SK-N-SH (cell line): ENCODE measurements at regions not wholly inside any gene's neighbourhood (a gene's known extent, or its start where the extent isn't known, plus 50 kb on each side); places are given as distances from the start of the nearest gene placed in this dataset.

Experiments used
- CTCF ChIA-PET: fragments of 300-600, 350-600 bp; formaldehyde crosslinking; extraction: SDS; loops from one replicate; lab custom pipeline; 2021; lab: Yijun Ruan, JAX
- POLR2A ChIA-PET: fragments of 350-600 bp; sonication (Branson Sonifier 250); formaldehyde crosslinking; extraction: SDS; loops from one replicate; lab custom pipeline; 2020; ENCODE audit warnings: antibody characterized with exemption, inconsistent platforms; lab: Yijun Ruan, JAX
- DNase-seq: peaks from one replicate; pipeline ENCODE4 v3.0.0; 2012
- H2AFZ ChIP-seq: fragments of 200-600 bp; sonication (generic); 2 replicates; pipeline ENCODE4 v1.8.1; 2016; ENCODE audit warnings: antibody characterized with exemption, mild to moderate bottlenecking, low read depth
- H3F3A ChIP-seq: fragments of 200-600 bp; sonication (generic); replicated peaks from 2 replicates; pipeline ENCODE3; 2016; ENCODE audit warnings: antibody characterized with exemption, mild to moderate bottlenecking; ENCODE audit not compliant: insufficient read depth
- H3K27ac ChIP-seq, 2 experiments: fragments of 200-500 bp in 1 of 2; fragments of 200-600 bp in 1 of 2; sonication (Bioruptor generic) in 1 of 2; sonication (generic), shearing (Covaris generic) in 1 of 2; 2 replicates each; pipeline versions ENCODE4 v1.5.1 to v1.6.1; 2014 to 2016; ENCODE audit warnings: low read depth in 2 of 2, inconsistent platforms in 1 of 2, low read length in 1 of 2, mild to moderate bottlenecking in 1 of 2, mixed read lengths in 1 of 2
- H3K27me3 ChIP-seq: fragments of 200-600 bp; sonication (generic), shearing (Covaris generic); 2 replicates; pipeline ENCODE4 v1.6.1; 2016; ENCODE audit warnings: mixed run types; ENCODE audit not compliant: insufficient read depth
- H3K36me3 ChIP-seq, 2 experiments: fragments of 200-500 bp in 1 of 2; fragments of 200-600 bp in 1 of 2; sonication (Bioruptor generic) in 1 of 2; sonication (generic) in 1 of 2; replicated peaks in 1 of 2; 2 replicates each; pipeline versions ENCODE3 to v1.5.1; 2014 to 2016; ENCODE audit warnings: low read length in 1 of 2, mild to moderate bottlenecking in 1 of 2; ENCODE audit not compliant: insufficient read depth in 2 of 2, control insufficient read depth in 1 of 2
- H3K4me1 ChIP-seq, 2 experiments: fragments of 200-500 bp in 1 of 2; fragments of 200-600 bp in 1 of 2; sonication (Bioruptor generic) in 1 of 2; sonication (generic), shearing (Covaris generic) in 1 of 2; 2 replicates each; pipeline versions ENCODE4 v1.5.1 to v1.6.1; 2014 to 2016; ENCODE audit warnings: low read depth in 1 of 2, low read length in 1 of 2, mixed run types in 1 of 2; ENCODE audit not compliant: insufficient read depth in 2 of 2, control insufficient read depth in 1 of 2
- H3K4me2 ChIP-seq: fragments of 200-600 bp; sonication (generic), shearing (Covaris generic); 2 replicates; pipeline ENCODE4 v1.6.1; 2017; ENCODE audit warnings: mixed run types
- H3K4me3 ChIP-seq, 2 experiments: fragments of 200-500 bp in 1 of 2; fragments of 200-600 bp in 1 of 2; sonication (Bioruptor generic) in 1 of 2; sonication (generic), shearing (Covaris generic) in 1 of 2; 2 replicates each; pipeline versions ENCODE4 v1.5.1 to v1.8.1; 2014 to 2016; ENCODE audit warnings: low read depth in 2 of 2, inconsistent platforms in 1 of 2, low read length in 1 of 2, mild to moderate bottlenecking in 1 of 2, mixed read lengths in 1 of 2, moderate library complexity in 1 of 2
- H3K79me2 ChIP-seq: fragments of 200-600 bp; sonication (generic); 2 replicates; pipeline ENCODE4 v1.8.1; 2017; ENCODE audit warnings: mild to moderate bottlenecking; ENCODE audit not compliant: insufficient read depth
- H3K9ac ChIP-seq: fragments of 200-600 bp; sonication (generic); 2 replicates; pipeline ENCODE4 v1.6.1; 2017; ENCODE audit warnings: mixed run types
- H3K9me2 ChIP-seq: fragments of 200-600 bp; sonication (generic); 2 replicates; pipeline ENCODE4 v1.6.1; 2017; ENCODE audit warnings: mixed run types
- H3K9me3 ChIP-seq: fragments of 200-600 bp; sonication (generic); 2 replicates; pipeline ENCODE4 v1.6.1; 2017; ENCODE audit warnings: mixed run types, mild to moderate bottlenecking, moderate library complexity
- H4K20me1 ChIP-seq: fragments of 200-600 bp; sonication (generic); 2 replicates; pipeline ENCODE4 v1.6.1; 2017; ENCODE audit warnings: mild to moderate bottlenecking, mixed run types; ENCODE audit not compliant: insufficient read depth
- CHD2 ChIP-seq: fragments of 150-350 bp; IDR thresholded peaks from 2 replicates; pipeline ENCODE4 v1.6.1; 2018; ENCODE audit warnings: low read length; ENCODE audit not compliant: partially characterized antibody
- ELF1 ChIP-seq: IDR thresholded peaks from 2 replicates; pipeline ENCODE4 v1.4.0; 2012
- EP300 ChIP-seq, 2 experiments: IDR thresholded peaks; 2 replicates each; pipeline versions ENCODE4 v1.4.0 to v1.6.1; 2012; ENCODE audit warnings: borderline replicate concordance in 1 of 2, low read depth in 1 of 2, low read length in 1 of 2
- EZH2phosphoT487 ChIP-seq: fragments of 200-600 bp; sonication (generic); IDR thresholded peaks from 2 replicates; pipeline ENCODE4 v1.6.1; 2017; ENCODE audit warnings: low read depth, mixed run types, mild to moderate bottlenecking, antibody characterized with exemption, moderate library complexity, borderline replicate concordance
- FOSL2 ChIP-seq: IDR thresholded peaks from 2 replicates; pipeline ENCODE4 v1.4.0; 2012; ENCODE audit warnings: low read depth, mild to moderate bottlenecking, moderate library complexity, borderline replicate concordance
- FOXJ3 ChIP-seq: sonication (generic); formaldehyde crosslinking; IDR thresholded peaks from 2 replicates; pipeline ENCODE4 v1.5.1; 2020; ENCODE audit warnings: mild to moderate bottlenecking, missing genetic modification reagents
- FOXM1 ChIP-seq: IDR thresholded peaks from 2 replicates; pipeline ENCODE4 v1.4.0; 2012; ENCODE audit warnings: low read depth, mild to moderate bottlenecking
- JUND ChIP-seq: IDR thresholded peaks from 2 replicates; pipeline ENCODE4 v1.4.0; 2012
- RFX5 ChIP-seq: IDR thresholded peaks from 2 replicates; pipeline ENCODE4 v1.6.1; 2012; ENCODE audit warnings: mild to moderate bottlenecking, improper control_type of control experiment, low read length
- TCF12 ChIP-seq: IDR thresholded peaks from 2 replicates; pipeline ENCODE4 v1.4.0; 2012
- TEAD4 ChIP-seq: IDR thresholded peaks from 2 replicates; pipeline ENCODE4 v1.4.0; 2012; ENCODE audit warnings: mild to moderate bottlenecking, borderline replicate concordance; ENCODE audit not compliant: insufficient read depth
- YY1 ChIP-seq: IDR thresholded peaks from 2 replicates; pipeline ENCODE4 v1.4.0; 2012; ENCODE audit warnings: low read depth, mild to moderate bottlenecking
- WGBS: methylation state at CpG from one replicate; pipeline ENCODE4 v1.1.6; 2017; ENCODE audit warnings: low lambda C conversion rate; 5-methylcytosine and 5-hydroxymethylcytosine counted together
- TF ChIP-seq, protein P1 (sequence below): IDR thresholded peaks from 2 replicates; pipeline ENCODE4 v1.6.1; 2012; ENCODE audit warnings: mild to moderate bottlenecking, low read depth, low read length, moderate library complexity
- TF ChIP-seq, protein P2 (sequence below): IDR thresholded peaks from 2 replicates; pipeline ENCODE4 v1.4.0; 2012; ENCODE audit warnings: low read depth
- TF ChIP-seq, protein P3 (sequence below): fragments of 150-350 bp; IDR thresholded peaks from 2 replicates; pipeline ENCODE4 v1.6.1; 2017; ENCODE audit warnings: antibody characterized with exemption, low read length, low read depth, borderline replicate concordance
- TF ChIP-seq, protein P4 (sequence below): IDR thresholded peaks from 2 replicates; pipeline ENCODE4; 2012

DNA sequence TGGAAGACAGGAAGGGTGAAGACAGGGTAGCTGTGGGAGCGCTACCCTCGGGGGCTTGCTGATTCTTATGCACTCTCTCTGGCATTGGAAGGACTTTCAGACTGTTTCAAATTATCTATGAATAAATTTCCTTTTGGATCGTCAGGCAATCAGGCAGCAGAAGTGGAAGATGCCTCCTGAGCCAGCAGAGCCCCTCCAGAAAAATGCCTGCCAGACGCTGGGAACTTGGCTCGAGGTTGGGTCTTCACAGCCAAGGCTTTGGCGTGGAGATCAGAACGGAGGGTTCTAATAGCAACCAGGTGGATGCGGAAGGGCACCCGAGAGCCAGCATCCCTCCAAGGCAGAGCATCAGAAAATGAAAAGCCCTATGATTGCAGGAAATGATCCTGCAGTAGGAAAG is 119.2 kb upstream of the RFLNA start:
- H3K9me2 ChIP-seq, result no peaks in the 10 kb centered on the region
- no peaks in the 10 kb centered on the region for H3F3A ChIP-seq
- peaks cover 0 to 7% of the 10 kb centered on the region in 2 experiments; a peak in 1 of 4 replicates for H3K4me1 ChIP-seq
- H3K27ac ChIP-seq, result no peak overlapping the region
- H3K4me3 ChIP-seq, result no peak overlapping the region
- H3K9me3 ChIP-seq, result no peaks in the 10 kb centered on the region
- TF ChIP-seq RFX5, result no peak
- no peak for TF ChIP-seq TEAD4
- TF ChIP-seq EP300 (IDR thresholded peaks at IDR 0.05; ENCODE audit: borderline replicate concordance in 1 of 2, low read depth in 1 of 2, low read length in 1 of 2), result no peak
- no peak for TF ChIP-seq CHD2
- no peak for TF ChIP-seq FOSL2
- TF ChIP-seq JUND, result no peak
- TF ChIP-seq FOXJ3, result no peak
- TF ChIP-seq FOXM1, result no peak
- TF ChIP-seq, protein P1, sequence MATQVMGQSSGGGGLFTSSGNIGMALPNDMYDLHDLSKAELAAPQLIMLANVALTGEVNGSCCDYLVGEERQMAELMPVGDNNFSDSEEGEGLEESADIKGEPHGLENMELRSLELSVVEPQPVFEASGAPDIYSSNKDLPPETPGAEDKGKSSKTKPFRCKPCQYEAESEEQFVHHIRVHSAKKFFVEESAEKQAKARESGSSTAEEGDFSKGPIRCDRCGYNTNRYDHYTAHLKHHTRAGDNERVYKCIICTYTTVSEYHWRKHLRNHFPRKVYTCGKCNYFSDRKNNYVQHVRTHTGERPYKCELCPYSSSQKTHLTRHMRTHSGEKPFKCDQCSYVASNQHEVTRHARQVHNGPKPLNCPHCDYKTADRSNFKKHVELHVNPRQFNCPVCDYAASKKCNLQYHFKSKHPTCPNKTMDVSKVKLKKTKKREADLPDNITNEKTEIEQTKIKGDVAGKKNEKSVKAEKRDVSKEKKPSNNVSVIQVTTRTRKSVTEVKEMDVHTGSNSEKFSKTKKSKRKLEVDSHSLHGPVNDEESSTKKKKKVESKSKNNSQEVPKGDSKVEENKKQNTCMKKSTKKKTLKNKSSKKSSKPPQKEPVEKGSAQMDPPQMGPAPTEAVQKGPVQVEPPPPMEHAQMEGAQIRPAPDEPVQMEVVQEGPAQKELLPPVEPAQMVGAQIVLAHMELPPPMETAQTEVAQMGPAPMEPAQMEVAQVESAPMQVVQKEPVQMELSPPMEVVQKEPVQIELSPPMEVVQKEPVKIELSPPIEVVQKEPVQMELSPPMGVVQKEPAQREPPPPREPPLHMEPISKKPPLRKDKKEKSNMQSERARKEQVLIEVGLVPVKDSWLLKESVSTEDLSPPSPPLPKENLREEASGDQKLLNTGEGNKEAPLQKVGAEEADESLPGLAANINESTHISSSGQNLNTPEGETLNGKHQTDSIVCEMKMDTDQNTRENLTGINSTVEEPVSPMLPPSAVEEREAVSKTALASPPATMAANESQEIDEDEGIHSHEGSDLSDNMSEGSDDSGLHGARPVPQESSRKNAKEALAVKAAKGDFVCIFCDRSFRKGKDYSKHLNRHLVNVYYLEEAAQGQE, result no peak
- no peak for TF ChIP-seq ELF1
- TF ChIP-seq, protein P2, sequence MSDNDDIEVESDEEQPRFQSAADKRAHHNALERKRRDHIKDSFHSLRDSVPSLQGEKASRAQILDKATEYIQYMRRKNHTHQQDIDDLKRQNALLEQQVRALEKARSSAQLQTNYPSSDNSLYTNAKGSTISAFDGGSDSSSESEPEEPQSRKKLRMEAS, result no peak
- TF ChIP-seq, protein P3, sequence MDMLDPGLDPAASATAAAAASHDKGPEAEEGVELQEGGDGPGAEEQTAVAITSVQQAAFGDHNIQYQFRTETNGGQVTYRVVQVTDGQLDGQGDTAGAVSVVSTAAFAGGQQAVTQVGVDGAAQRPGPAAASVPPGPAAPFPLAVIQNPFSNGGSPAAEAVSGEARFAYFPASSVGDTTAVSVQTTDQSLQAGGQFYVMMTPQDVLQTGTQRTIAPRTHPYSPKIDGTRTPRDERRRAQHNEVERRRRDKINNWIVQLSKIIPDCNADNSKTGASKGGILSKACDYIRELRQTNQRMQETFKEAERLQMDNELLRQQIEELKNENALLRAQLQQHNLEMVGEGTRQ, result no peak
- H3K79me2 ChIP-seq, result no peaks in the 10 kb centered on the region
- H3K9ac ChIP-seq, result no peak overlapping the region
- no peak overlapping the region for H3K4me2 ChIP-seq
- H2AFZ ChIP-seq, result no peak overlapping the region
- no peaks in the 10 kb centered on the region for H4K20me1 ChIP-seq
- no peaks in the 10 kb centered on the region for H3K36me3 ChIP-seq
- no peak for DNase-seq
- CTCF ChIA-PET, result no interaction called here
- no peaks in the 10 kb centered on the region; the same call in 1 of the 2 replicates for H3K27me3 ChIP-seq
- POLR2A ChIA-PET, result no interaction called here
- 32% methylated on average over 9 of the region's 9 CpGs for WGBS

DNA sequence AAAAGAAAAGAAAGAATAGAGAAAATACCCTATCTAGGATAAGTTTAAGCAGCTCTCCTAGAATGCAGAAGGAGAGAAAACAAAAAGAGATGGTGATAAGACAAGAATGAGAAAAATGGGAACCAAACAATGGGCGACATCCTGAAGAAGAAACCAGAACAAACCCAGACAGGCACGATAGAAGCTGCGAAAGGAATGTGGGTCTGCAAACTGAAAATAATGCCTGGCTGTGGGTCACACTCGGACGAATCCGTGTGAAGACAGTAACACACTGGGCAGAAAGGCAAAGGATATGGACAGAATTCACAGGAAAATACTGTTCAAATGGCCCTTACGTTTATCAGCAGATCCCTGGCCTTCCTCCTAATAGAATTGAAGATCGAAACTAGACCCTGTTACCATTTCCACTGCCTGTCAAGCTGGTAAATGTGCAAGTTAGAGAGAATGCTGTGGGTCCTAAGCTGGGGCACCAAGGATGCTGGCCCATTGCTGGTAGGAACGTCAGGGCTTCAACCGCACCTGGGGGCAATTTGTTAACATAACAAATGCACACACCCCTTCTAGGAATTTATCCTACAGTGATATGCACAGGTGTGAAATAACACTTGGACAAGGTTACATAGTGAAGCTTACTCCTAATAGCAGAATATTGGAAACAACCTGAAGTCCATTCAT is 117.5 kb upstream of the RFLNA start:
- no peak overlapping the region for H3K4me2 ChIP-seq
- no peaks in the 10 kb centered on the region for H3K36me3 ChIP-seq
- TF ChIP-seq TCF12 (no peak), ELF1 (no peak), TEAD4 (no peak), YY1 (no peak), EZH2phosphoT487 (no peak)
- TF ChIP-seq, protein P2, result no peak
- TF ChIP-seq, protein P4, sequence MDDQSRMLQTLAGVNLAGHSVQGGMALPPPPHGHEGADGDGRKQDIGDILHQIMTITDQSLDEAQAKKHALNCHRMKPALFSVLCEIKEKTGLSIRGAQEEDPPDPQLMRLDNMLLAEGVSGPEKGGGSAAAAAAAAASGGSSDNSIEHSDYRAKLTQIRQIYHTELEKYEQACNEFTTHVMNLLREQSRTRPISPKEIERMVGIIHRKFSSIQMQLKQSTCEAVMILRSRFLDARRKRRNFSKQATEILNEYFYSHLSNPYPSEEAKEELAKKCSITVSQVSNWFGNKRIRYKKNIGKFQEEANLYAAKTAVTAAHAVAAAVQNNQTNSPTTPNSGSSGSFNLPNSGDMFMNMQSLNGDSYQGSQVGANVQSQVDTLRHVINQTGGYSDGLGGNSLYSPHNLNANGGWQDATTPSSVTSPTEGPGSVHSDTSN, result no peak
- CTCF ChIA-PET, result no interaction called here
- no peaks in the 10 kb centered on the region for H4K20me1 ChIP-seq
- no peak overlapping the region for H3K4me3 ChIP-seq
- H3K9ac ChIP-seq, result no peak overlapping the region
- H3K27me3 ChIP-seq, result no peaks in the 10 kb centered on the region; the same call in 1 of the 2 replicates
- H3K9me2 ChIP-seq, result no peaks in the 10 kb centered on the region
- H3K9me3 ChIP-seq, result no peaks in the 10 kb centered on the region
- POLR2A ChIA-PET, result no interaction called here
- WGBS, result 70% methylated on average over 10 of the region's 10 CpGs
- H3K27ac ChIP-seq, result no peak overlapping the region
- DNase-seq, result no peak
- H2AFZ ChIP-seq, result no peak overlapping the region
- H3K4me1 ChIP-seq, result peaks cover 0 to 7% of the 10 kb centered on the region in 2 experiments; a peak in 1 of 4 replicates
- H3F3A ChIP-seq, result no peaks in the 10 kb centered on the region
- H3K79me2 ChIP-seq, result no peaks in the 10 kb centered on the region
